Transverse colon (tissue), 4 donors: ENCODE measurements at regions not wholly inside any gene's neighbourhood (a gene's known extent, or its start where the extent isn't known, plus 50 kb on each side); places are given as distances from the start of the nearest gene placed in this dataset.

ENCODE experiments used
- POLR2AphosphoS5 ChIP-seq, 3 donors: sonication (generic); formaldehyde crosslinking; IDR thresholded peaks; one replicate each; pipeline ENCODE4 v1.6.1; 2016; ENCODE audit warnings: antibody characterized with exemption in 3 of 3
- TF ChIP-seq, protein P1 (sequence below), 5 experiments: fragments of 200-600 bp in 3 of 5; fragments of 450-650 bp in 2 of 5; sonication (generic) in 3 of 5; IDR thresholded peaks; 1 replicate in 2 of 5; 2 replicates in 3 of 5; pipeline ENCODE4 v1.5.1; 2016 to 2017; ENCODE audit warnings: antibody characterized with exemption in 5 of 5, inconsistent platforms in 3 of 5, mild to moderate bottlenecking in 2 of 5, moderate library complexity in 1 of 5

DNA sequence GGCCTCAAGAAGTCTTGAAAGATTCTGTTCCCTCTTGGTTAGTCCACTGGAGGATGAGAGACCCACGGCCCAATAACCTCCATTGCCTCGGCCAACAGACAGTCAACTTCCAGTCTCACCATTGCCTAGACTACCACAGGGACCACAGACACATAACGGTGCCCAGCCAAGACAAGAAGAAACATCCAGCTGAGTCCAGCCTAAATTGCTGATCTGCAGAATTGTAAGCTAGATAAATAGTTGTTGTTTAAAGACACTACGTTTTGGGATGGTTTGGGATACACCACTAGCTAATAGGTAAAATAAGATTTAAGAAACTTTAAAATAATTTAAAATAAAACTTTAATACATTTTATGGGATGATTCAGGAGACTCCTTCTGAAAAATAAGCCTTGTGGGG lies 324.7 kb upstream of the JAG1 start:
- TF ChIP-seq, protein P1, sequence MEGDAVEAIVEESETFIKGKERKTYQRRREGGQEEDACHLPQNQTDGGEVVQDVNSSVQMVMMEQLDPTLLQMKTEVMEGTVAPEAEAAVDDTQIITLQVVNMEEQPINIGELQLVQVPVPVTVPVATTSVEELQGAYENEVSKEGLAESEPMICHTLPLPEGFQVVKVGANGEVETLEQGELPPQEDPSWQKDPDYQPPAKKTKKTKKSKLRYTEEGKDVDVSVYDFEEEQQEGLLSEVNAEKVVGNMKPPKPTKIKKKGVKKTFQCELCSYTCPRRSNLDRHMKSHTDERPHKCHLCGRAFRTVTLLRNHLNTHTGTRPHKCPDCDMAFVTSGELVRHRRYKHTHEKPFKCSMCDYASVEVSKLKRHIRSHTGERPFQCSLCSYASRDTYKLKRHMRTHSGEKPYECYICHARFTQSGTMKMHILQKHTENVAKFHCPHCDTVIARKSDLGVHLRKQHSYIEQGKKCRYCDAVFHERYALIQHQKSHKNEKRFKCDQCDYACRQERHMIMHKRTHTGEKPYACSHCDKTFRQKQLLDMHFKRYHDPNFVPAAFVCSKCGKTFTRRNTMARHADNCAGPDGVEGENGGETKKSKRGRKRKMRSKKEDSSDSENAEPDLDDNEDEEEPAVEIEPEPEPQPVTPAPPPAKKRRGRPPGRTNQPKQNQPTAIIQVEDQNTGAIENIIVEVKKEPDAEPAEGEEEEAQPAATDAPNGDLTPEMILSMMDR (IDR thresholded peaks at IDR 0.05), result no peak
- TF ChIP-seq POLR2AphosphoS5 (IDR thresholded peaks at IDR 0.05), result no peak
